ENCODE measurements at regions not wholly inside any gene's neighbourhood (a gene's known extent, or its start where the extent isn't known, plus 50 kb on each side); places are given as distances from the start of the nearest gene placed in this dataset.

DNA sequence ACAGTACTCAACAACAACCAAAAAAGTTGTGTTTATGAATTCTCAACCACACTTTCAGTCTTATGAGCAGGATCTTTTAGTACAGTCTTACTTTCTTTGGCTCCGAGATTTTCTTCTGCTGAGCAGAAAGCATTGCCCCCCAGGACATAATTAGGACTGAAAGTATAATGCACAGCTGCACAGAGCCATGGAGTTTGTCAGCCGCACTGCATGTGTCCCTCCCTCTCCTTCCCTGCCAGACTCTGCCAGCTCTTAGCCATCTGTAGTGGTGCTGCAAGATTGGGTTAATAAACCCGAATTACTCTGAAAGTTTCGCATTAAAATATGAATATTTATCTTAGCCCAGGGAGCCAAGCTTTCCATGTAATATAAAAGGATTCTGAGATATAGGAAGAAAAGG, 179.6 kb upstream of the PTCHD4 start:
- TF ChIP-seq CTCF (IDR thresholded peaks at IDR 0.05) (no peak), POLR2A (IDR thresholded peaks at IDR 0.05) (no peak)
